Amygdala (tissue), 56 donors: ENCODE measurements at regions not wholly inside any gene's neighbourhood (a gene's known extent, or its start where the extent isn't known, plus 50 kb on each side); places are given as distances from the start of the nearest gene placed in this dataset.
"Not testable (repeated sequence)": the region's sequence is repeated elsewhere in the genome, so short reads cannot be mapped to it uniquely, and the experiment has no call there.

ENCODE experiments used
- DNase-seq, 56 donors: peaks; one replicate each; lab custom pipeline; 2025; lab: John Stamatoyannopoulos, UW

GRCh38 chr10:130497056-130498010 is 361.1 kb downstream of the GLRX3 start:
- DNase-seq: no peak

DNA sequence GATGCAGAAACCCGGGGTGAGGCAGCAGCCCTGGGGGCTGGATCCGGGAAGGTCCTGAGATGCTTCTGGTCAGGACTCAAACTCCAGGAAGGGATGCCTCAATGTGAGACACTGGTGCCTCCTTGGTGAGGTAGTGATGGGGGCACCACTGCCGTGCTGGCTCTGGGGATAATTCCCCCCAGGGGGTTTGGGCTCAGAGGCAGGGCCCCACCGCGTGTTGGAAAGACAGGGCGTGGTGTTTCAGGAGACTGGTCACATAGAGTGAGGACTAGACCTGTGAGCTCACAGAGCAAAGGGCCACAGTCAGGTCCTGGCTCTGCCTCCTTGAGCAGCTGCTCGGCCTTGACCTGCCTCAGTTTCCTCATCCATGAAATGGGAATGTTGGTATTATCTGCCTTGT is 361.9 kb downstream of the GLRX3 start:
- no peak for DNase-seq

- no peak for DNase-seq
Observed at GRCh38 chr10:130498934-130499333, 362.7 kb downstream of the GLRX3 start.

GRCh38 chr10:130499541-130499940 is 363.4 kb downstream of the GLRX3 start:
- DNase-seq: no peak

DNA sequence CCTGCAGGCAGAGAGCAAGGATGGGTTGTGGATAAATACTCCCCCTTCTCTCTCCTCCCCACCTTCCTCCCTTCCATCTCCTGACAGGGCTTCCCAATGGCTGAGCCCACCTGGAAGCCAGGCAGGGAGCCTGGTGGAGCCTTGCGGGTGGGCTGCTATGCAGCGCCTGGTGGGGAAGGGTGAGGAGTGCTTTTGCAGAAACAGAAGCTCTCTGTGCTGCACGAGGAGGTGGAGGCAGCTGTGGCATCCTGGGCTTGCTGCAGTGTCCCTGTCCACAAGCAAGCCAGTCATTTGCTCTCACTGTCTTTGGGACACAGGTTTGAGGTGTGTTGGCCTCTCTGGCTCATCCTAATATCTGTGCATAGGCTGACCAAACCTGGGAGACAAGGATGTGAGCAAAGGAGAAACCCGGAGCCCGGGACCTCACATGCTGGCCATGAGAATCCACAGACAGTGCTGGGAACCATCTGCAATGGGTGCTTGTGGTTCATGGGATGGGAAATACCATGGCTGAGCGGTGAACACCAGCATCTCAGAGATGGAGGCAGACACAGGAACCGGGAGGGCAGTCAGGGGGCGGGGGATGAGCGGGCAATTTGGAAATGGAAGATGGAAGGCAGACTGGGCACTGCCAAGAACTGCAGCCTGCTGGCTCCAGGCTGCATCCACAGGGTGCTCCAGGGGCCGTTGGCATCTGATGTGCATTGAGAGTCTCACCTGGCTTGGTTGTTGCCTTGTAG is 364.2 kb downstream of the GLRX3 start:
- DNase-seq: no peak

GRCh38 chr10:130507461-130507860 is 371.3 kb downstream of the GLRX3 start:
- DNase-seq: no peak

DNA sequence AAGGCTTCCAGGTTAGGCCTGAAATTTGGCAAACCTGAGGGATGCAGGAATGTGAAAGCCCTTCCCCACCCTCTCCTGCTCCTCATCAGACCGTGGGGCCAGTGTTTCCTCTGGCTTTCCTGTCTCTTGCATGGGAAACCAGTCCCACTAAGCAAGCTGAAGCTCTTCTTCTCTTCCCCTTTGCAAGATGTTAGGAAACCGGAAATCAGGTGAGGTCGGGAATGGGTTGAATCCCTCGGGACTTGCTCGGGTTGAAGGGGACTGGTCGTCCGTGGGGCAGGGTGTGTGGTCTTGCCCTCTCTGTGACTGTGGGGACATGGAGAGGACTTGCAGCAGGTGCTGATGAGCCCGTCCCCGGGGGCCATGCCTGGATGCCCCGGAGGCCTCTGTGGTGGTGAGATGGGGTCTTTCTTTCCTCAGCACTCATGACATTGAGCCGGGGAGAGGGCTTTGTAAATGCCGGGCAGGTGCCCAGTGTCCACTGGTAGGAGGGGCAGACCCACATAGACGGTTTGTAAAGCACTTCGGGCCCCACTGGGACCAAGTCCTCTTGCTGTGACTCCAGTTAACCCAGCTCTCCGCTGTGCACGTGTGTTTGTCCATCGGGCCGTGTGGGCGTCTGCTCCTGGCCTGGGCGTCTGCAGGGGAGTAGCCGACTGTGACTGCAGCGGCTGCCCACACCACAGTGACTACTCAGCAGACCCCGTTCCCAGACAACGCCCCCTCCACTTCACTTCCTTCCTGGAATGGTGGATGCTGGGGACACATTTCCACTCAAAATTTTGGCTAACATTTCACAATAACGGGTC is 373.9 kb downstream of the GLRX3 start:
- DNase-seq: no peak

DNA sequence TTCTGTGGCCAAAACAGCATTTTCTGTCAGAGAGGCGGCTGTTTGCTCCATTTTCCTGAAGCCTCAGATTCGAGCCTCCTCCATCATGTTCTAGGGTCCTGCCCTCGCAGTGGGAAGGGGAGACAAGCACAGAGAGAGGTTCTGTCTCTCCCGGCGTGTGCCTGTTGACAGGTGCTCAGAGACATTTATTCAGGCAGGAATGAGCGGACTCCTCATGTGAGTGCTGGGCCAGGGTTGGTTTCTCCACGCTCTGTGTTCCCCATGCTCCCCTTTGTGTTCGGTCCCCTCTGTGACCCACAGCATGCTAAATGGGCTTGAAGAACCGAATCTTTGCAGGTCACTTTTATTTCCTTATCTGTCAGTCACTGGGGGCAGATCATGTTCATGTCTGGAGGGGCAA is 374.6 kb downstream of the GLRX3 start:
- DNase-seq: no peak

GRCh38 chr10:130511766-130512165 is 375.6 kb downstream of the GLRX3 start:
- DNase-seq: no peak

GRCh38 chr10:130512936-130513335 is 376.7 kb downstream of the GLRX3 start:
- no peak for DNase-seq

GRCh38 chr10:130513686-130514476 is 377.7 kb downstream of the GLRX3 start:
- no peak for DNase-seq

DNA sequence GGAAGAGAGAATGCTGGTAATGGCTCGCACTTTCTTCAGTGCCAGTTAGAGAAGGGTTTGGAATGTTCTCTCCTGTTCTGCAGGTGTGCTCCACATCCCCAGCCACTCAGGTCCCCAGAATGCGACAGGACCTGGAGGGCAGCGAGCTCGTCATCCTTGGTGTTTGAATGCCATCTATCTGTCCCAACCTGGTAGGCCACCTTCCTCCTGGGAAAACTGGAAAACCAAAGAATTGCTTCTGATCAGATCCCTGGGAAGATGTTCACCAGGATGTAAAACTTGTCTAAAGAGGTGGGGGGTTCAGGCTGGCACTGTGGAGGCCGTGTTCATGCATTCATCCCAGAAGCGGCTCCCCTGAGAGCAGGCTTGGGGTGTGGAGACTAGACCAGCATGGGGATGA is 379.5 kb downstream of the GLRX3 start:
- no peak for DNase-seq

DNA sequence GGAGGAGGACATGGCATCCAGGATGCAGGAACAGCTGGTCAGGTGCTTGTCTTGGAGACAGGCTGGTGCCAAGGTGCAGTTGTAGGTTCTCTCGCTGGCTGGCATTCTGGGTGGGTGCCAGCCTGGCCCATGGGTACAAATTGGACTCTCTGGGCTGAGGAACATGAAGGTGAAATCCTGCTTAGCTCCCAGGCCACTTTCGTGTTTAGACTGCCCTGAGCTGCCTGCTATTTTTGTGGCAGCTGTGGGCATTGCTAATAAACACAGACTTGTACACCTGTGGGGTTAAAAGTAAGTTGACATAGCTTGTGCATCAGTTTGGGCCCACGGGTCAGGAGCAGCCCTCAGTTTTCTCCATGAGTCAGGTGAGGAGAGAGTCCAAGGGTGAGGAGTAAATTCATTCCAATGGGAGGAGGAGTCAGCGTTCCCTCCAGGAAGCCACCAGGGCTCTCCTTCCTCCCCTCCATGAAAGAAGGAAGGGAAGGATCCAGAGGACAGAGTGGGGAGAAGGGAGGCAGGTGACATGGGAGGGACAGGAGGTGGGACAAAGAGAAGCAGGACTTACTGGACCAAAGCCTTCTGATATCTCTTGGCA is 380.0 kb downstream of the GLRX3 start:
- no peak for DNase-seq

GRCh38 chr10:130518921-130519320 is 382.7 kb downstream of the GLRX3 start:
- not testable (repeated sequence) for DNase-seq

DNA sequence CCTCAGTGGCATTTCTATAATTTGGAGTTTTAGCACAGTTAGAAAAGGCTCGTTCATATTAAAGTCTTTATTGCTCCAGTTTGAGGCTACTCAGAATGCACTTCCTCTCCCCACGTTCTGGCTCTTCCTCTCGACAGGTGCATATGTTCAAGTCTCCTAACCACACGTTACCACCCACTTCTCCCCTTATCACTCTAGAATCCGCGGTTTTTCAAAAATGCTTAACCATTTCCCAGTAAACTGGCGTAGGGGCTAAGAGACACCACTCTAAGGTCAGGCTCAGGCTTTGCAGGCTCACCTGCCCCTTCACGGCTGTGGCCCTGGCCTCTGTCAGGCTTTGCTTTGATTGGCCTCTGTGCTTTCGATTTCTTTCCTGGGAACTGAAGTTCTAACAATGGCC is 383.6 kb downstream of the GLRX3 start:
- DNase-seq: no peak

DNA sequence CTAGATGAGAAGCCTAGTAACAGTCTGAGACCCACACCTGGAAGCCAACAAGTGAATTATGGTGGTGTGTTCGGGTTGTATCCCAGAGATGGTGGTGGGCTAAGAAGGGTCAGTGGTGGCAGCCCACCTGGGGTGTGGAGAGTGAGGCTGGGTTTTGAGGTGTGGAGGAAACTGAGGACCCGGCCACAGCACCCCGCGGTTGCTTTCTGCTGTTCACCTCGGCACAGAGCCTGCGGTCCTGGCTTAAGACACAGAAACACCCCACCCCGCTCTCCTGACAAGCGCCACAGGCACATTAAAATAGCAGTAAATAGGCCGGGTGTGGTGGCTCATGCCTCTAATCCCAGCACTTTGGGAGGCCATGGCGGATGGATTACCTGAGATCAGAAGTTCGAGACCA is 395.1 kb downstream of the GLRX3 start:
- no peak for DNase-seq

GRCh38 chr10:130541090-130541489 is 404.9 kb downstream of the GLRX3 start:
- no peak for DNase-seq

DNA sequence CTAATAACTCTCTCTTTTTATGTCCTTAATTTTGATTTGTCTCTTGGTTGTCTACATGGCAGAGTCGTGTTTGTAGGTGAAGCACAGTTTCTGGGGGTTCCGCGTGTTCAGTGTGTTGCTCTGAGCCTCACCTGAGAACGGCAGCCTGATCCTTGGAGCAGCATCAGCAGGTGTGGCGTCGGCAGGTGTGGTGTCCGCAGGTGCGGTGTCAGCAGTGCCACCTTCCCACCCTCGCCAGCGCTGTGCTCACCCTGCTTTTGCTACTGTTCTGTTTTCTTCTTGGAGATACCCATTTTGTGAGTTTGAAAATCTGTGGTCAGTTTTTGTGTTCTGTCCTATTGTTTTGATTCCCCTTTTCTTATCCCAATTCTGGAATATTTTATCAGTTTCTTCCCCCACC is 406.6 kb downstream of the GLRX3 start:
- no peak for DNase-seq

DNA sequence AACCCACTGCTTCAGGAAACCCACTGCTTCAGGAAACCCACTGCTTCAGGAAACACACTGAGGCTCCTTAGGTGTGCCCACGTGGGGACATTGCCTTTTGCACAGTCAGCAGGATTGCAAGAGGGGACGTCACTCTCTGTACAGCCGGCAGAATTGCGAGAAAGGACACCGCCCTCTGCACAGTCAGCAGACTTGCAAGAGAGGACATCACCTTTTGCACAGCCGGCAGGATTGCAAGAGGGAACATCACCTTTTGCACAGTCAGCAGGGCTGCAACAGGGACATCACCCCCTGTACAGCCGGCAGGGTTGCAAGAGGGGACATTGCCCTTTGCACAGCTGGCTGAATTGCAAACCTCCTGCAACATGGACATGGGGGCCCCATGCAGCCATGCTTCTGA is 407.6 kb downstream of the GLRX3 start:
- DNase-seq: no peak

- no peak for DNase-seq
Observed at GRCh38 chr10:130545122-130545521, 408.9 kb downstream of the GLRX3 start.
